Lower lobe of right lung (tissue), 2 donors: ENCODE measurements at regions not wholly inside any gene's neighbourhood (a gene's known extent, or its start where the extent isn't known, plus 50 kb on each side); places are given as distances from the start of the nearest gene placed in this dataset.

Experiments
- ATAC-seq, 2 donors: fragments of 200-7000 bp; cut with Tn5 transposase; one replicate each; pipeline ENCODE4 v1.9.1; 2020 to 2022; ENCODE audit warnings: mild to moderate bottlenecking in 2 of 2, moderate library complexity in 2 of 2
- DNase-seq: peaks from one replicate; pipeline ENCODE4 v3.0.0-alpha.2; 2020
- H3K27ac ChIP-seq: fragments of 200-600 bp; one replicate; pipeline ENCODE4 v1.8.0; 2022
- H3K27me3 ChIP-seq: fragments of 200-600 bp; one replicate; pipeline ENCODE4 v1.8.0; 2022; ENCODE audit warnings: low read depth
- H3K36me3 ChIP-seq: fragments of 200-600 bp; one replicate; pipeline ENCODE4 v1.8.0; 2022; ENCODE audit warnings: mild to moderate bottlenecking
- H3K4me1 ChIP-seq: fragments of 200-600 bp; one replicate; pipeline ENCODE4 v1.8.0; 2022
- H3K4me3 ChIP-seq: fragments of 200-600 bp; one replicate; pipeline ENCODE4 v1.8.0; 2022; ENCODE audit warnings: mild to moderate bottlenecking
- H3K9me3 ChIP-seq: fragments of 200-600 bp; one replicate; pipeline ENCODE4 v1.8.0; 2022
- CTCF ChIP-seq: fragments of 200-600 bp; IDR thresholded peaks from one replicate; pipeline ENCODE4 v1.8.0; 2022; ENCODE audit warnings: antibody characterized with exemption, mild to moderate bottlenecking
- intact Hi-C: fragments of 100-400 bp; cut with DNase I; formaldehyde crosslinking; loops from one replicate; pipeline ENCODE4 v1.11.0; 2022
- donor health status: DM: no; HTN: yes; CAD: no; lungs with severe emphysema.

DNA sequence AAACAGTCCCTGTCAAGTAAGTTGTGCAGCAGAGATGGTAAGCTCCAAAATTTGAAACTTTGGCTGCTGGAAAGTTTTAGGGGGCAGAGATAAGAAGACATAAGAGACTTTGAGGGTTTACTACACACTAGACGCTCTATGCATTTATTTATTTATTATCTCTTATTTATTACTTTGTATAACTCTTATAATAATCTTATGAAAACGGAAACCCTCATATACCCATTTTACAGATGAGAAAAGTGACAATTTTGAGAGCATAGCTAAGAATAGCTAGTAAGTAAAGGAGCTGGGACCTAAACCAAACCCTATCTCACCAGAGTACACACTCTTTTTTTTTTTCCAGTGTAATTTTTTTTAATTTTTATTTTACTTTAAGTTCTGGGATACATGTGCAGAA is 112.8 kb upstream of the PKDCC start:
- Histone ChIP-seq H3K9me3 (no peaks in the 10 kb centered on the region), H3K27me3 (no peaks in the 10 kb centered on the region), H3K4me1 (peaks cover 16% of the 10 kb centered on the region), H3K36me3 (no peaks in the 10 kb centered on the region), H3K27ac (peak overlapping the region; percentile 36), H3K4me3 (no peak overlapping the region)
- no peak for TF ChIP-seq CTCF
- intact Hi-C loops, result no loop called here
- DNase-seq (no peak), ATAC-seq (no peak)

GRCh38 chr2:41935825-41936224 is 112.0 kb upstream of the PKDCC start:
- intact Hi-C loops, result no loop called here
- Histone ChIP-seq H3K27me3 (no peaks in the 10 kb centered on the region), H3K9me3 (no peaks in the 10 kb centered on the region), H3K36me3 (no peaks in the 10 kb centered on the region), H3K4me1 (peaks cover 16% of the 10 kb centered on the region), H3K27ac (no peak overlapping the region), H3K4me3 (no peak overlapping the region)
- TF ChIP-seq CTCF, result no peak
- no peak for DNase-seq
- no peak for ATAC-seq

GRCh38 chr2:41936771-41937463 is 110.9 kb upstream of the PKDCC start:
- no peaks in the 10 kb centered on the region for H3K27me3 ChIP-seq
- no peak for ATAC-seq
- H3K36me3 ChIP-seq, result no peaks in the 10 kb centered on the region
- DNase-seq, result no peak
- H3K4me3 ChIP-seq, result no peak overlapping the region
- no peaks in the 10 kb centered on the region for H3K9me3 ChIP-seq
- no peak for TF ChIP-seq CTCF
- peaks cover 16% of the 10 kb centered on the region for H3K4me1 ChIP-seq
- H3K27ac ChIP-seq, result no peak overlapping the region
- intact Hi-C loops, result no loop called here

DNA sequence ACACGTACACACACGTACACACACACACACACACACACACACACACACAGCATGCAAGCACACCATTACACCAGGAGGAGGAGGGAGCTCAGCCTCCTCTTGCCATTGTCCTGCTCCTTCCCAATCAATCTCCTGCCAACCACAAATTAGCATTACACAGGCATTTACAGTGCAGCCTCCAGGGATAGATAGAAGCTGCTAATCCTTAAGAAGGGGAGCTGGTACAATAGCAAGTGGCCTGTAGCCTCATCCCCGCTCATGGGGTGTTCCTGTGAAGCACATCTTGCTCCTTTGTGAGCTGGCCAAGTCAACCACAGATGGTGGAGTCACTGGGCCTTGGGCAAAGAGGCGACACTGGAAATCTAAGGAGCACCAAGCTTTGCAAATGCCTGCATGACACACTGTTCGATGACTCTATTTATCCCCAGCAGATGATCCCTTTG is 110.3 kb upstream of the PKDCC start:
- no peak for TF ChIP-seq CTCF
- H3K4me1 ChIP-seq, result peaks cover 16% of the 10 kb centered on the region
- intact Hi-C loops, result no loop called here
- ATAC-seq (no peak), DNase-seq (no peak)
- H3K36me3 ChIP-seq, result no peaks in the 10 kb centered on the region
- no peak overlapping the region for H3K27ac ChIP-seq
- no peak overlapping the region for H3K4me3 ChIP-seq
- no peaks in the 10 kb centered on the region for H3K27me3 ChIP-seq
- no peaks in the 10 kb centered on the region for H3K9me3 ChIP-seq

GRCh38 chr2:41937921-41938708 is 109.7 kb upstream of the PKDCC start:
- H3K4me1 ChIP-seq, result peaks cover 13% of the 10 kb centered on the region
- H3K27ac ChIP-seq, result no peak overlapping the region
- H3K36me3 ChIP-seq, result no peaks in the 10 kb centered on the region
- no peak for DNase-seq
- H3K4me3 ChIP-seq, result no peak overlapping the region
- TF ChIP-seq CTCF, result no peak
- H3K27me3 ChIP-seq, result no peaks in the 10 kb centered on the region
- no peaks in the 10 kb centered on the region for H3K9me3 ChIP-seq
- intact Hi-C loops, result no loop called here
- no peak for ATAC-seq
